ENCODE measurements at regions not wholly inside any gene's neighbourhood (a gene's known extent, or its start where the extent isn't known, plus 50 kb on each side); places are given as distances from the start of the nearest gene placed in this dataset.

- Histone ChIP-seq H3K27me3 (ENCODE audit: insufficient read depth, low read length, poor library complexity, severe bottlenecking) (no peaks in the 10 kb centered on the region), H3K9me3 (ENCODE audit: insufficient read depth, low read depth, low read length) (no peaks in the 10 kb centered on the region), H3K4me2 (ENCODE audit: low read depth, low read length, poor library complexity, severe bottlenecking) (no peak overlapping the region), H3K79me2 (ENCODE audit: insufficient read depth, low read length) (no peaks in the 10 kb centered on the region), H3K4me1 (ENCODE audit: insufficient read depth, low read length, poor library complexity, severe bottlenecking) (no peaks in the 10 kb centered on the region), H3K36me3 (ENCODE audit: insufficient read depth, low read length) (no peaks in the 10 kb centered on the region), H3K9me2 (replicated peaks; ENCODE audit: low read depth, low read length) (no peaks in the 10 kb centered on the region), H3K9ac (ENCODE audit: low read depth, low read length, poor library complexity, severe bottlenecking) (no peak overlapping the region), H4K20me1 (ENCODE audit: insufficient read depth, low read length, poor library complexity, severe bottlenecking) (no peaks in the 10 kb centered on the region), H2AFZ (ENCODE audit: low read length) (no peak overlapping the region), H3F3A (ENCODE audit: low read depth) (no peaks in the 10 kb centered on the region), H3K4me3 (ENCODE audit: low read length, poor library complexity, severe bottlenecking) (no peak overlapping the region)
- no peak for TF ChIP-seq CTCF (conservative IDR thresholded peaks at IDR 0.05; ENCODE audit: low read length)
- TF ChIP-seq EZH2phosphoT487 (IDR thresholded peaks at IDR 0.05; ENCODE audit: borderline replicate concordance) = no peak
Observed at GRCh38 chr4:101540336-101540735, 193.0 kb upstream of the PPP3CA start.

GRCh38 chr4:101528526-101528925 is 181.2 kb upstream of the PPP3CA start:
- Histone ChIP-seq H3K4me3 (ENCODE audit: low read length, poor library complexity, severe bottlenecking) (no peak overlapping the region), H3K4me2 (ENCODE audit: low read depth, low read length, poor library complexity, severe bottlenecking) (no peak overlapping the region), H3K9me2 (replicated peaks; ENCODE audit: low read depth, low read length) (no peaks in the 10 kb centered on the region), H3K9ac (ENCODE audit: low read depth, low read length, poor library complexity, severe bottlenecking) (no peak overlapping the region), H3K9me3 (ENCODE audit: insufficient read depth, low read depth, low read length) (no peaks in the 10 kb centered on the region; the same call in 1 of the 2 replicates), H3K4me1 (ENCODE audit: insufficient read depth, low read length, poor library complexity, severe bottlenecking) (peaks cover 7% of the 10 kb centered on the region), H3K27me3 (ENCODE audit: insufficient read depth, low read length, poor library complexity, severe bottlenecking) (no peaks in the 10 kb centered on the region), H3F3A (ENCODE audit: low read depth) (no peaks in the 10 kb centered on the region), H4K20me1 (ENCODE audit: insufficient read depth, low read length, poor library complexity, severe bottlenecking) (no peaks in the 10 kb centered on the region), H2AFZ (ENCODE audit: low read length) (no peak overlapping the region), H3K79me2 (ENCODE audit: insufficient read depth, low read length) (no peaks in the 10 kb centered on the region), H3K36me3 (ENCODE audit: insufficient read depth, low read length) (no peaks in the 10 kb centered on the region)
- TF ChIP-seq CTCF (conservative IDR thresholded peaks at IDR 0.05; ENCODE audit: low read length) (no peak), EZH2phosphoT487 (IDR thresholded peaks at IDR 0.05; ENCODE audit: borderline replicate concordance) (no peak)

GRCh38 chr4:101527188-101527587 is 179.9 kb upstream of the PPP3CA start:
- H3K4me2 ChIP-seq (ENCODE audit: low read depth, low read length, poor library complexity, severe bottlenecking) = no peak overlapping the region

More at GRCh38 chr4:101527188-101527587, 179.9 kb upstream of the PPP3CA start:
- Histone ChIP-seq H3K79me2 (ENCODE audit: insufficient read depth, low read length) (no peaks in the 10 kb centered on the region), H4K20me1 (ENCODE audit: insufficient read depth, low read length, poor library complexity, severe bottlenecking) (no peaks in the 10 kb centered on the region), H3K4me1 (ENCODE audit: insufficient read depth, low read length, poor library complexity, severe bottlenecking) (peaks cover 7% of the 10 kb centered on the region), H3K9me3 (ENCODE audit: insufficient read depth, low read depth, low read length) (no peaks in the 10 kb centered on the region; the same call in 1 of the 2 replicates), H2AFZ (ENCODE audit: low read length) (no peak overlapping the region), H3K9me2 (replicated peaks; ENCODE audit: low read depth, low read length) (no peaks in the 10 kb centered on the region), H3K4me3 (ENCODE audit: low read length, poor library complexity, severe bottlenecking) (no peak overlapping the region), H3K27me3 (ENCODE audit: insufficient read depth, low read length, poor library complexity, severe bottlenecking) (no peaks in the 10 kb centered on the region), H3K36me3 (ENCODE audit: insufficient read depth, low read length) (no peaks in the 10 kb centered on the region), H3K9ac (ENCODE audit: low read depth, low read length, poor library complexity, severe bottlenecking) (no peak overlapping the region), H3F3A (ENCODE audit: low read depth) (no peaks in the 10 kb centered on the region)
- TF ChIP-seq EZH2phosphoT487 (IDR thresholded peaks at IDR 0.05; ENCODE audit: borderline replicate concordance) = no peak
- no peak for TF ChIP-seq CTCF (conservative IDR thresholded peaks at IDR 0.05; ENCODE audit: low read length)

Measured in Loucy (cell line).